Lower lobe of right lung (tissue), 2 donors: ENCODE measurements at regions not wholly inside any gene's neighbourhood (a gene's known extent, or its start where the extent isn't known, plus 50 kb on each side); places are given as distances from the start of the nearest gene placed in this dataset.
"Not testable (repeated sequence)": the region's sequence is repeated elsewhere in the genome, so short reads cannot be mapped to it uniquely, and the experiment has no call there.

Experiments used
- ATAC-seq, 2 donors: fragments of 200-7000 bp; cut with Tn5 transposase; one replicate each; pipeline ENCODE4 v1.9.1; 2020 to 2022; ENCODE audit warnings: mild to moderate bottlenecking in 2 of 2, moderate library complexity in 2 of 2
- DNase-seq: peaks from one replicate; pipeline ENCODE4 v3.0.0-alpha.2; 2020
- H3K27ac ChIP-seq: fragments of 200-600 bp; one replicate; pipeline ENCODE4 v1.8.0; 2022
- H3K27me3 ChIP-seq: fragments of 200-600 bp; one replicate; pipeline ENCODE4 v1.8.0; 2022; ENCODE audit warnings: low read depth
- H3K36me3 ChIP-seq: fragments of 200-600 bp; one replicate; pipeline ENCODE4 v1.8.0; 2022; ENCODE audit warnings: mild to moderate bottlenecking
- H3K4me1 ChIP-seq: fragments of 200-600 bp; one replicate; pipeline ENCODE4 v1.8.0; 2022
- H3K4me3 ChIP-seq: fragments of 200-600 bp; one replicate; pipeline ENCODE4 v1.8.0; 2022; ENCODE audit warnings: mild to moderate bottlenecking
- H3K9me3 ChIP-seq: fragments of 200-600 bp; one replicate; pipeline ENCODE4 v1.8.0; 2022
- intact Hi-C: fragments of 100-400 bp; cut with DNase I; formaldehyde crosslinking; loops from one replicate; pipeline ENCODE4 v1.11.0; 2022
- TF ChIP-seq, protein P1 (sequence below): fragments of 200-600 bp; IDR thresholded peaks from one replicate; pipeline ENCODE4 v1.8.0; 2022; ENCODE audit warnings: antibody characterized with exemption, mild to moderate bottlenecking
- donor health status: DM: no; HTN: yes; CAD: no; lungs with severe emphysema.

GRCh38 chr11:130533113-130533798, 84.8 kb downstream of the ADAMTS15 start:
- DNase-seq (no peak), ATAC-seq (no peak)
- intact Hi-C loops: no loop called here
- TF ChIP-seq, protein P1, sequence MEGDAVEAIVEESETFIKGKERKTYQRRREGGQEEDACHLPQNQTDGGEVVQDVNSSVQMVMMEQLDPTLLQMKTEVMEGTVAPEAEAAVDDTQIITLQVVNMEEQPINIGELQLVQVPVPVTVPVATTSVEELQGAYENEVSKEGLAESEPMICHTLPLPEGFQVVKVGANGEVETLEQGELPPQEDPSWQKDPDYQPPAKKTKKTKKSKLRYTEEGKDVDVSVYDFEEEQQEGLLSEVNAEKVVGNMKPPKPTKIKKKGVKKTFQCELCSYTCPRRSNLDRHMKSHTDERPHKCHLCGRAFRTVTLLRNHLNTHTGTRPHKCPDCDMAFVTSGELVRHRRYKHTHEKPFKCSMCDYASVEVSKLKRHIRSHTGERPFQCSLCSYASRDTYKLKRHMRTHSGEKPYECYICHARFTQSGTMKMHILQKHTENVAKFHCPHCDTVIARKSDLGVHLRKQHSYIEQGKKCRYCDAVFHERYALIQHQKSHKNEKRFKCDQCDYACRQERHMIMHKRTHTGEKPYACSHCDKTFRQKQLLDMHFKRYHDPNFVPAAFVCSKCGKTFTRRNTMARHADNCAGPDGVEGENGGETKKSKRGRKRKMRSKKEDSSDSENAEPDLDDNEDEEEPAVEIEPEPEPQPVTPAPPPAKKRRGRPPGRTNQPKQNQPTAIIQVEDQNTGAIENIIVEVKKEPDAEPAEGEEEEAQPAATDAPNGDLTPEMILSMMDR: no peak
- H3K36me3 ChIP-seq: no peaks in the 10 kb centered on the region
- H3K27me3 ChIP-seq: peaks cover 3% of the 10 kb centered on the region
- H3K9me3 ChIP-seq: no peaks in the 10 kb centered on the region
- no peaks in the 10 kb centered on the region for H3K4me1 ChIP-seq
- no peak overlapping the region for H3K27ac ChIP-seq
- H3K4me3 ChIP-seq: no peak overlapping the region

GRCh38 chr11:130533871-130534270, 85.4 kb downstream of the ADAMTS15 start:
- ATAC-seq: no peak
- Histone ChIP-seq H3K27me3 (peaks cover 3% of the 10 kb centered on the region), H3K36me3 (no peaks in the 10 kb centered on the region), H3K27ac (no peak overlapping the region), H3K4me1 (no peaks in the 10 kb centered on the region), H3K4me3 (no peak overlapping the region), H3K9me3 (no peaks in the 10 kb centered on the region)
- no peak for DNase-seq
- TF ChIP-seq, protein P1: no peak
- intact Hi-C loops: no loop called here

DNA sequence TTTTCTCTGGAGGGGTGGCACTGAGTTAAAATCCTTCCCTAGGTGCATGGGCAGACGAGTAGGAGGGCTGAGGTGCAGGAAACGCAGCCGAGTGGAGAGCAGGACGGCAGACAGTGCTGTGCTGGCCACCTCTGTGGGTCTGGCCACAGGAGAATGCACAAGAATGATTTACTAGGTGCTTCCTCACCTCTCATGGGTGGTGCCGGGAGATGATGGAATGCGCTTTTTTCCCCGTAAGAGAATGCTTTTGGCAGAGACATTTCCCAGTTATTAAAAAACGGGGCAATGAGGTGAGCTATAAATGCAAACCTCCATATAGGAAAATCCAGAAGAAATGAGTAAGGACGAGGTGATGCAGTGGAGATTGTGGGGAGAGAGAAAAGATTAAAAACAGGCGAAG, 86.1 kb downstream of the ADAMTS15 start:
- no peaks in the 10 kb centered on the region for H3K9me3 ChIP-seq
- TF ChIP-seq, protein P1: no peak
- H3K27me3 ChIP-seq: peaks cover 3% of the 10 kb centered on the region
- intact Hi-C loops: no loop called here
- no peak for ATAC-seq
- no peak for DNase-seq
- H3K4me1 ChIP-seq: no peaks in the 10 kb centered on the region
- H3K4me3 ChIP-seq: no peak overlapping the region
- H3K36me3 ChIP-seq: no peaks in the 10 kb centered on the region
- no peak overlapping the region for H3K27ac ChIP-seq

GRCh38 chr11:130535520-130535919, 87.1 kb downstream of the ADAMTS15 start:
- peaks cover 3% of the 10 kb centered on the region for H3K27me3 ChIP-seq
- TF ChIP-seq, protein P1: no peak
- no peaks in the 10 kb centered on the region for H3K9me3 ChIP-seq
- intact Hi-C loops: no loop called here
- no peaks in the 10 kb centered on the region for H3K36me3 ChIP-seq
- H3K4me3 ChIP-seq: no peak overlapping the region
- no peaks in the 10 kb centered on the region for H3K4me1 ChIP-seq
- ATAC-seq: no peak
- no peak overlapping the region for H3K27ac ChIP-seq
- no peak for DNase-seq

GRCh38 chr11:130536106-130537040, 87.9 kb downstream of the ADAMTS15 start:
- H3K27ac ChIP-seq: no peak overlapping the region
- H3K4me3 ChIP-seq: no peak overlapping the region
- H3K36me3 ChIP-seq: no peaks in the 10 kb centered on the region
- TF ChIP-seq, protein P1: no peak
- peak in 1 of 2 donors; percentile 21 for ATAC-seq
- no peaks in the 10 kb centered on the region for H3K4me1 ChIP-seq
- intact Hi-C loops: no loop called here
- DNase-seq: no peak
- peaks cover 3% of the 10 kb centered on the region for H3K27me3 ChIP-seq
- H3K9me3 ChIP-seq: no peaks in the 10 kb centered on the region

DNA sequence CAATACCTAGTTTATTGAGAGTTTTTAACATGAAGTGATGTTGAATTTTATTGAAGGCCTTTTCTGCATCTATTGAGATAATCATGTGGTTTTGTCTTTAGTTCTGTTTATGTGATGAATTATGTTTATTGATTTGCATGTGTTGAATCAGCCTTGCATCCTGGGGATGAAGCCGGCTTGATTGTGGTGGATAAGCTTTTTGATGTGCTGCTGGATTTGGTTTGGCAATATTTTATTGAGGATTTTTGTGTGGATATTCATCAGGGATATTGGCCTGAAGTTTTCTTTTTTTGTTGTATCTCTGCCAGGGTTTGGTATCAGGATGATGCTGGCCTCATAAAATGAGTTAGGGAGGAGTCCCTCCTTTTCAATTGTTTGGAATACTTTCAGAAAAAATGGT, 91.2 kb downstream of the ADAMTS15 start:
- H3K27me3 ChIP-seq, intact Hi-C loops, H3K36me3 ChIP-seq, H3K27ac ChIP-seq, H3K4me1 ChIP-seq, ATAC-seq, H3K9me3 ChIP-seq, DNase-seq, H3K4me3 ChIP-seq: not testable (repeated sequence)
